ENCODE measurements at regions not wholly inside any gene's neighbourhood (a gene's known extent, or its start where the extent isn't known, plus 50 kb on each side); places are given as distances from the start of the nearest gene placed in this dataset.

GRCh38 chr20:24157213-24157612, 168.6 kb upstream of the GGTLC1 start:
- TF ChIP-seq SIN3A (IDR thresholded peaks at IDR 0.05; ENCODE audit: borderline replicate concordance, insufficient read depth, low read depth, low read length) (no peak), CTCF (IDR thresholded peaks at IDR 0.05) (no peak)
